Liver (tissue), 7 donors: ENCODE measurements at regions not wholly inside any gene's neighbourhood (a gene's known extent, or its start where the extent isn't known, plus 50 kb on each side); places are given as distances from the start of the nearest gene placed in this dataset.
A peak's percentile ranks its signal among the peaks of the same experiment; 100 is the strongest.
"Not testable (repeated sequence)": the region's sequence is repeated elsewhere in the genome, so short reads cannot be mapped to it uniquely, and the experiment has no call there.

Source experiments
- DNase-seq: peaks from one replicate; pipeline ENCODE4 v3.0.0-alpha.2; 2017; ENCODE audit warnings: low spot score
- H3K27ac ChIP-seq, 2 donors: one replicate each; pipeline ENCODE4 v1.7.0; 2013; ENCODE audit warnings: inconsistent platforms in 2 of 2, low read length in 2 of 2, control low read depth in 1 of 2, low read depth in 1 of 2, mild to moderate bottlenecking in 1 of 2
- H3K27me3 ChIP-seq, 4 donors: one replicate each; pipeline versions ENCODE4 v1.6.1 to v1.7.0; 2013; ENCODE audit warnings: low read length in 3 of 4, inconsistent platforms in 1 of 4, mild to moderate bottlenecking in 1 of 4, moderate library complexity in 1 of 4; ENCODE audit not compliant: control insufficient read depth in 4 of 4, insufficient read depth in 4 of 4
- H3K36me3 ChIP-seq, 4 donors: one replicate each; pipeline versions ENCODE4 v1.6.1 to v1.7.0; 2013; ENCODE audit warnings: low read length in 3 of 4, mild to moderate bottlenecking in 3 of 4, low read depth in 1 of 4, moderate library complexity in 1 of 4; ENCODE audit not compliant: control insufficient read depth in 4 of 4, insufficient read depth in 3 of 4
- H3K4me1 ChIP-seq, 4 donors: one replicate each; pipeline versions ENCODE4 v1.6.1 to v1.7.0; 2013; ENCODE audit warnings: low read length in 3 of 4, mild to moderate bottlenecking in 3 of 4, moderate library complexity in 1 of 4; ENCODE audit not compliant: control insufficient read depth in 4 of 4, insufficient read depth in 4 of 4
- H3K4me3 ChIP-seq, 3 donors: one replicate each; pipeline versions ENCODE4 v1.6.1 to v1.7.0; 2013; ENCODE audit warnings: low read length in 3 of 3, control low read depth in 1 of 3, low read depth in 1 of 3, mild to moderate bottlenecking in 1 of 3
- H3K9ac ChIP-seq, 2 donors: one replicate each; pipeline ENCODE4 v1.7.0; 2013; ENCODE audit warnings: low read length in 2 of 2, mild to moderate bottlenecking in 2 of 2, moderate library complexity in 2 of 2, control low read depth in 1 of 2, low read depth in 1 of 2
- H3K9me3 ChIP-seq, 4 donors: one replicate each; pipeline versions ENCODE4 v1.6.1 to v1.7.0; 2013; ENCODE audit warnings: low read length in 3 of 4; ENCODE audit not compliant: control insufficient read depth in 4 of 4
- FOXA1 ChIP-seq: IDR thresholded peaks from 2 replicates; pipeline ENCODE4 v1.6.1; 2016; ENCODE audit warnings: antibody characterized with exemption
- FOXA2 ChIP-seq: IDR thresholded peaks from 2 replicates; pipeline ENCODE4 v1.6.1; 2016; ENCODE audit warnings: antibody characterized with exemption
- GABPA ChIP-seq, 2 donors: IDR thresholded peaks in 1 of 2; conservative IDR thresholded peaks in 1 of 2; 2 replicates each; pipeline ENCODE4 v1.6.1; 2016; ENCODE audit warnings: antibody characterized with exemption in 2 of 2, mild to moderate bottlenecking in 1 of 2, moderate library complexity in 1 of 2
- HNF4A ChIP-seq, 2 donors: conservative IDR thresholded peaks; 2 replicates each; pipeline ENCODE4 v1.6.1; 2016; ENCODE audit warnings: antibody characterized with exemption in 2 of 2, mild to moderate bottlenecking in 2 of 2
- HNF4G ChIP-seq: IDR thresholded peaks from 2 replicates; pipeline ENCODE4 v1.6.1; 2016; ENCODE audit warnings: antibody characterized with exemption
- JUND ChIP-seq, 2 donors: IDR thresholded peaks; 2 replicates each; pipeline ENCODE4 v1.6.1; 2016; ENCODE audit warnings: antibody characterized with exemption in 2 of 2
- NR2F2 ChIP-seq: IDR thresholded peaks from 2 replicates; pipeline ENCODE4 v1.6.1; 2016; ENCODE audit warnings: antibody characterized with exemption
- RAD21 ChIP-seq, 2 donors: IDR thresholded peaks; 2 replicates each; pipeline ENCODE4 v1.6.1; 2016; ENCODE audit warnings: antibody characterized with exemption in 2 of 2, mild to moderate bottlenecking in 2 of 2
- RXRA ChIP-seq, 2 donors: IDR thresholded peaks; 2 replicates each; pipeline ENCODE4 v1.6.1; 2017 to 2018; ENCODE audit warnings: antibody characterized with exemption in 2 of 2, mild to moderate bottlenecking in 1 of 2
- SP1 ChIP-seq: IDR thresholded peaks from 2 replicates; pipeline ENCODE4 v1.6.1; 2018; ENCODE audit warnings: antibody characterized with exemption, mild to moderate bottlenecking
- TAF1 ChIP-seq: conservative IDR thresholded peaks from 2 replicates; pipeline ENCODE4 v1.6.1; 2016; ENCODE audit warnings: antibody characterized with exemption, mild to moderate bottlenecking
- whole genome bisulfite sequencing: extraction: QIAGEN DNeasy Blood & Tissue Kit; methylation state at CpG from one replicate; pipeline ENCODE4 v1.1.7; 2013; 5-methylcytosine and 5-hydroxymethylcytosine counted together
- TF ChIP-seq, protein P1 (sequence below): IDR thresholded peaks from 2 replicates; pipeline ENCODE4 v1.6.1; 2016; ENCODE audit warnings: antibody characterized with exemption
- TF ChIP-seq, protein P2 (sequence below): IDR thresholded peaks from 2 replicates; pipeline ENCODE4 v1.6.1; 2016; ENCODE audit warnings: antibody characterized with exemption, mild to moderate bottlenecking
- TF ChIP-seq, protein P3 (sequence below): IDR thresholded peaks from 2 replicates; pipeline ENCODE4 v1.6.1; 2016; ENCODE audit warnings: antibody characterized with exemption
- TF ChIP-seq, protein P4 (sequence below): IDR thresholded peaks from 2 replicates; pipeline ENCODE4 v1.6.1; 2016; ENCODE audit warnings: antibody characterized with exemption
- donor health status: healthy.
- donor health status: healthy.
- donor health status: healthy.
- donor health status: healthy.

DNA sequence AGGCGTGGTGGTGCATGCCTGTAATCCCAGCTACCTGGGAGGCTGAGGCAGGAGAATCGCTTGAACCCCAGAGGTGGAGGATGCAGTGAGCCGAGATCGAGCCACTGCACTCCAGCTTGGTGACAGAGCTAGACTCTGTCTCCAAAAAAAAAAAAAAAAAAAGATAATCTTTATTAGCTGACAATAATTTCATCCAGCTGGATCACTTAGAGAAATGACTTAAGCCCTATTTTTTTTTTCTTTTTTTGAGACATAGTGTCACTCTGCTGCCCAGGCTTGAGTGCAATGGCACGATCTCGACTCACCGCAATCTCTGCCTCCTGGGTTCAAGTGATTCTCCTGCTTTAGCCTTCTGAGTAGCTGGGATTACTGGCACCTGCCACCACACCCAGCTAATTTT, 51.6 kb upstream of the MAP4K4 start:
- H3K9ac ChIP-seq, H3K4me3 ChIP-seq, H3K27ac ChIP-seq, H3K4me1 ChIP-seq, H3K36me3 ChIP-seq, DNase-seq, H3K27me3 ChIP-seq, H3K9me3 ChIP-seq: not testable (repeated sequence)
- WGBS = 97% methylated on average over 7 of the region's 7 CpGs

DNA sequence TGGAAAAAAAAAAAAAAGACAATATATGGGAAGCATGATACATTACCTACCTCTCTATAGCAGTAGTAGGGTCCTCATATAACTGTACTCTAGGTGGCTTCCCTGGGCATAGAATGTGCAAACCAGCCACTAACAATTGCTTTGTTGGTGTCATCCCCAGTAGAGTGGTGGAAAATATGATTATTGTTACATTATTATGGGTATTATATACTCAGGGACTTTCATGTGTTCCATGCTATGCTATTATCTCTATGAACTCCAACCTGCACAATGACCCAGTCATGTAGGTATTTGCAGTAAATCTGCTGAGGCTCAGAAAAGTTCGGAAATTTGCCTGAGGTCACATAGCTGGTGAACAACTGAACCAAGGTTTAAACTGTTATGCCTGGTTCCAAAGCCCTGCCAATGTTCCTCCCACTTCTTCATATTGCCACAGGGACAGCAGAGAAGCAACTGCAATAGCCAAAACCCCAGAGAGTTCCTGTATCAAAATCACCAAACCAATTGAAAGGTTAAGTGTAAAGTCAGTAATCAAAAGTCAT, 52.6 kb upstream of the MAP4K4 start:
- WGBS = 65% methylated on average over 1 of the region's 1 CpG
- H3K9ac ChIP-seq = no peak overlapping the region
- no peaks in the 10 kb centered on the region for H3K36me3 ChIP-seq
- no peaks in the 10 kb centered on the region for H3K4me1 ChIP-seq
- no peak overlapping the region for H3K4me3 ChIP-seq
- H3K9me3 ChIP-seq = no peaks in the 10 kb centered on the region
- H3K27ac ChIP-seq = no peak overlapping the region
- DNase-seq = no peak
- H3K27me3 ChIP-seq = no peaks in the 10 kb centered on the region
- no peak for TF ChIP-seq JUND (IDR thresholded peaks at IDR 0.05)
- TF ChIP-seq, protein P1, sequence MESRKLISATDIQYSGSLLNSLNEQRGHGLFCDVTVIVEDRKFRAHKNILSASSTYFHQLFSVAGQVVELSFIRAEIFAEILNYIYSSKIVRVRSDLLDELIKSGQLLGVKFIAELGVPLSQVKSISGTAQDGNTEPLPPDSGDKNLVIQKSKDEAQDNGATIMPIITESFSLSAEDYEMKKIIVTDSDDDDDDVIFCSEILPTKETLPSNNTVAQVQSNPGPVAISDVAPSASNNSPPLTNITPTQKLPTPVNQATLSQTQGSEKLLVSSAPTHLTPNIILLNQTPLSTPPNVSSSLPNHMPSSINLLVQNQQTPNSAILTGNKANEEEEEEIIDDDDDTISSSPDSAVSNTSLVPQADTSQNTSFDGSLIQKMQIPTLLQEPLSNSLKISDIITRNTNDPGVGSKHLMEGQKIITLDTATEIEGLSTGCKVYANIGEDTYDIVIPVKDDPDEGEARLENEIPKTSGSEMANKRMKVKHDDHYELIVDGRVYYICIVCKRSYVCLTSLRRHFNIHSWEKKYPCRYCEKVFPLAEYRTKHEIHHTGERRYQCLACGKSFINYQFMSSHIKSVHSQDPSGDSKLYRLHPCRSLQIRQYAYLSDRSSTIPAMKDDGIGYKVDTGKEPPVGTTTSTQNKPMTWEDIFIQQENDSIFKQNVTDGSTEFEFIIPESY = no peak
- no peak for TF ChIP-seq HNF4G
- TF ChIP-seq, protein P2, sequence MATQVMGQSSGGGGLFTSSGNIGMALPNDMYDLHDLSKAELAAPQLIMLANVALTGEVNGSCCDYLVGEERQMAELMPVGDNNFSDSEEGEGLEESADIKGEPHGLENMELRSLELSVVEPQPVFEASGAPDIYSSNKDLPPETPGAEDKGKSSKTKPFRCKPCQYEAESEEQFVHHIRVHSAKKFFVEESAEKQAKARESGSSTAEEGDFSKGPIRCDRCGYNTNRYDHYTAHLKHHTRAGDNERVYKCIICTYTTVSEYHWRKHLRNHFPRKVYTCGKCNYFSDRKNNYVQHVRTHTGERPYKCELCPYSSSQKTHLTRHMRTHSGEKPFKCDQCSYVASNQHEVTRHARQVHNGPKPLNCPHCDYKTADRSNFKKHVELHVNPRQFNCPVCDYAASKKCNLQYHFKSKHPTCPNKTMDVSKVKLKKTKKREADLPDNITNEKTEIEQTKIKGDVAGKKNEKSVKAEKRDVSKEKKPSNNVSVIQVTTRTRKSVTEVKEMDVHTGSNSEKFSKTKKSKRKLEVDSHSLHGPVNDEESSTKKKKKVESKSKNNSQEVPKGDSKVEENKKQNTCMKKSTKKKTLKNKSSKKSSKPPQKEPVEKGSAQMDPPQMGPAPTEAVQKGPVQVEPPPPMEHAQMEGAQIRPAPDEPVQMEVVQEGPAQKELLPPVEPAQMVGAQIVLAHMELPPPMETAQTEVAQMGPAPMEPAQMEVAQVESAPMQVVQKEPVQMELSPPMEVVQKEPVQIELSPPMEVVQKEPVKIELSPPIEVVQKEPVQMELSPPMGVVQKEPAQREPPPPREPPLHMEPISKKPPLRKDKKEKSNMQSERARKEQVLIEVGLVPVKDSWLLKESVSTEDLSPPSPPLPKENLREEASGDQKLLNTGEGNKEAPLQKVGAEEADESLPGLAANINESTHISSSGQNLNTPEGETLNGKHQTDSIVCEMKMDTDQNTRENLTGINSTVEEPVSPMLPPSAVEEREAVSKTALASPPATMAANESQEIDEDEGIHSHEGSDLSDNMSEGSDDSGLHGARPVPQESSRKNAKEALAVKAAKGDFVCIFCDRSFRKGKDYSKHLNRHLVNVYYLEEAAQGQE = no peak
- no peak for TF ChIP-seq SP1
- peak in 1 of 2 donors; percentile 11 for TF ChIP-seq GABPA (IDR thresholded peaks at IDR 0.05 in 1 of 2, conservative IDR thresholded peaks at IDR 0.05 in 1 of 2)
- TF ChIP-seq RAD21 (IDR thresholded peaks at IDR 0.05) = no peak
- TF ChIP-seq, protein P3, sequence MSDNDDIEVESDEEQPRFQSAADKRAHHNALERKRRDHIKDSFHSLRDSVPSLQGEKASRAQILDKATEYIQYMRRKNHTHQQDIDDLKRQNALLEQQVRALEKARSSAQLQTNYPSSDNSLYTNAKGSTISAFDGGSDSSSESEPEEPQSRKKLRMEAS = no peak
- TF ChIP-seq, protein P4, sequence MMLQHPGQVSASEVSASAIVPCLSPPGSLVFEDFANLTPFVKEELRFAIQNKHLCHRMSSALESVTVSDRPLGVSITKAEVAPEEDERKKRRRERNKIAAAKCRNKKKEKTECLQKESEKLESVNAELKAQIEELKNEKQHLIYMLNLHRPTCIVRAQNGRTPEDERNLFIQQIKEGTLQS = no peak
- TF ChIP-seq NR2F2 = no peak
- TF ChIP-seq HNF4A (conservative IDR thresholded peaks at IDR 0.05) = peak in 1 of 2 donors; percentile 56
- peak in 1 of 2 donors; percentile 67 for TF ChIP-seq RXRA (IDR thresholded peaks at IDR 0.05)
- no peak for TF ChIP-seq FOXA1
- TF ChIP-seq TAF1 = no peak
- TF ChIP-seq FOXA2 = no peak
